Endothelial cell of hepatic sinusoid (primary cell): ENCODE measurements at regions not wholly inside any gene's neighbourhood (a gene's known extent, or its start where the extent isn't known, plus 50 kb on each side); places are given as distances from the start of the nearest gene placed in this dataset.
"Not testable (repeated sequence)": the region's sequence is repeated elsewhere in the genome, so short reads cannot be mapped to it uniquely, and the experiment has no call there.

Source experiments
- in situ Hi-C: cut with HindIII; loops from 2 replicates; pipeline ENCODE4 v1.10.0; 2017; ENCODE audit warnings: low sequenced_read_pairs

GRCh38 chr3:44111482-44111881 is 130.2 kb upstream of the TOPAZ1 start:
- in situ Hi-C loops = loop anchor here (5.0 kb wide), 1 partner anchor 79 kb away; no protein-coding TSS in a partner anchor

GRCh38 chr3:44114142-44114541 is 127.5 kb upstream of the TOPAZ1 start:
- in situ Hi-C loops = loop anchor here (5.0 kb wide), 1 partner anchor 82 kb away; no protein-coding TSS in a partner anchor

- in situ Hi-C loops = no loop called here
These were observed 124.4 kb upstream of the TOPAZ1 start for GRCh38 chr3:44117239-44117638.

- in situ Hi-C loops = no loop called here
These were observed 124.0 kb upstream of the TOPAZ1 start for GRCh38 chr3:44117736-44118135.

- in situ Hi-C loops = loop anchor here (10.0 kb wide), 1 partner anchor 336 kb away; no protein-coding TSS in a partner anchor
These were observed 120.7 kb upstream of the TOPAZ1 start for GRCh38 chr3:44120721-44121582.

- in situ Hi-C loops = loop anchor here (10.0 kb wide), 1 partner anchor 340 kb away; no protein-coding TSS in a partner anchor
These were observed 116.4 kb upstream of the TOPAZ1 start for GRCh38 chr3:44125246-44125645.

GRCh38 chr3:44125882-44126281 is 115.8 kb upstream of the TOPAZ1 start:
- in situ Hi-C loops = loop anchor here (10.0 kb wide), 1 partner anchor 341 kb away; no protein-coding TSS in a partner anchor

GRCh38 chr3:44128057-44128775 is 113.5 kb upstream of the TOPAZ1 start:
- in situ Hi-C loops = loop anchor here (10.0 kb wide), 1 partner anchor 343 kb away; no protein-coding TSS in a partner anchor

- in situ Hi-C loops = no loop called here
These were observed 111.4 kb upstream of the TOPAZ1 start for GRCh38 chr3:44130249-44130648.

GRCh38 chr3:44132061-44132460 is 109.6 kb upstream of the TOPAZ1 start:
- in situ Hi-C loops = no loop called here

GRCh38 chr3:44132593-44132992 is 109.1 kb upstream of the TOPAZ1 start:
- in situ Hi-C loops = no loop called here

- in situ Hi-C loops = no loop called here
These were observed 105.3 kb upstream of the TOPAZ1 start for GRCh38 chr3:44136421-44136820.

GRCh38 chr3:44146073-44146472 is 95.6 kb upstream of the TOPAZ1 start:
- in situ Hi-C loops = no loop called here

- in situ Hi-C loops = no loop called here
These were observed 81.9 kb upstream of the TOPAZ1 start for GRCh38 chr3:44159696-44160300.

GRCh38 chr3:44160818-44161217 is 80.9 kb upstream of the TOPAZ1 start:
- in situ Hi-C loops = no loop called here

- in situ Hi-C loops = no loop called here
These were observed 69.8 kb upstream of the TOPAZ1 start for GRCh38 chr3:44171891-44172290.

GRCh38 chr3:44172701-44173100 is 69.0 kb upstream of the TOPAZ1 start:
- in situ Hi-C loops = not testable (repeated sequence)

- in situ Hi-C loops = no loop called here
These were observed 68.4 kb upstream of the TOPAZ1 start for GRCh38 chr3:44173263-44173662.

GRCh38 chr3:44175070-44175469 is 66.6 kb upstream of the TOPAZ1 start:
- in situ Hi-C loops = no loop called here

GRCh38 chr3:44179246-44179645 is 62.4 kb upstream of the TOPAZ1 start:
- in situ Hi-C loops = no loop called here

GRCh38 chr3:44184319-44184953 is 57.2 kb upstream of the TOPAZ1 start:
- in situ Hi-C loops = loop anchor here (5.0 kb wide), 1 partner anchor 38 kb away; no protein-coding TSS in a partner anchor
